ENCODE measurements at regions not wholly inside any gene's neighbourhood (a gene's known extent, or its start where the extent isn't known, plus 50 kb on each side); places are given as distances from the start of the nearest gene placed in this dataset.

- TF ChIP-seq, protein P1, sequence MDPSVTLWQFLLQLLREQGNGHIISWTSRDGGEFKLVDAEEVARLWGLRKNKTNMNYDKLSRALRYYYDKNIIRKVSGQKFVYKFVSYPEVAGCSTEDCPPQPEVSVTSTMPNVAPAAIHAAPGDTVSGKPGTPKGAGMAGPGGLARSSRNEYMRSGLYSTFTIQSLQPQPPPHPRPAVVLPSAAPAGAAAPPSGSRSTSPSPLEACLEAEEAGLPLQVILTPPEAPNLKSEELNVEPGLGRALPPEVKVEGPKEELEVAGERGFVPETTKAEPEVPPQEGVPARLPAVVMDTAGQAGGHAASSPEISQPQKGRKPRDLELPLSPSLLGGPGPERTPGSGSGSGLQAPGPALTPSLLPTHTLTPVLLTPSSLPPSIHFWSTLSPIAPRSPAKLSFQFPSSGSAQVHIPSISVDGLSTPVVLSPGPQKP (IDR thresholded peaks at IDR 0.05; ENCODE audit: low read depth, low read length): no peak
- TF ChIP-seq IKZF2 (IDR thresholded peaks at IDR 0.05) (no peak), BCL3 (IDR thresholded peaks at IDR 0.05; ENCODE audit: borderline replicate concordance, insufficient read depth, low read depth, low read length, poor library complexity, severe bottlenecking) (no peak), CEBPB (IDR thresholded peaks at IDR 0.05; ENCODE audit: borderline replicate concordance in 1 of 2, low read depth in 2 of 2, low read length in 2 of 2) (no peak), PRDM15 (CRISPR knock-in tag; IDR thresholded peaks at IDR 0.05) (no peak), NR2C2 (IDR thresholded peaks at IDR 0.05; ENCODE audit: borderline replicate concordance, control insufficient read depth, insufficient read length, low read depth) (no peak), RELA (IDR thresholded peaks at IDR 0.05; ENCODE audit: borderline replicate concordance, partially characterized antibody) (no peak), YY1 (IDR thresholded peaks at IDR 0.05; ENCODE audit: low read depth, low read length) (no peak), RELB (IDR thresholded peaks at IDR 0.05; ENCODE audit: low read depth) (no peak)
- TF ChIP-seq, protein P2, sequence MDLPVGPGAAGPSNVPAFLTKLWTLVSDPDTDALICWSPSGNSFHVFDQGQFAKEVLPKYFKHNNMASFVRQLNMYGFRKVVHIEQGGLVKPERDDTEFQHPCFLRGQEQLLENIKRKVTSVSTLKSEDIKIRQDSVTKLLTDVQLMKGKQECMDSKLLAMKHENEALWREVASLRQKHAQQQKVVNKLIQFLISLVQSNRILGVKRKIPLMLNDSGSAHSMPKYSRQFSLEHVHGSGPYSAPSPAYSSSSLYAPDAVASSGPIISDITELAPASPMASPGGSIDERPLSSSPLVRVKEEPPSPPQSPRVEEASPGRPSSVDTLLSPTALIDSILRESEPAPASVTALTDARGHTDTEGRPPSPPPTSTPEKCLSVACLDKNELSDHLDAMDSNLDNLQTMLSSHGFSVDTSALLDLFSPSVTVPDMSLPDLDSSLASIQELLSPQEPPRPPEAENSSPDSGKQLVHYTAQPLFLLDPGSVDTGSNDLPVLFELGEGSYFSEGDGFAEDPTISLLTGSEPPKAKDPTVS (IDR thresholded peaks at IDR 0.05; ENCODE audit: low read depth, low read length): no peak
- RAD21 ChIA-PET (ENCODE audit: unreplicated experiment): no interaction called here
- CTCF ChIA-PET: no interaction called here
- intact Hi-C loops (cut with micrococcal nuclease; ENCODE audit: unreplicated experiment) (no loop called here), in situ Hi-C loops (cut with MboI) (no loop called here)
- H3K27ac ChIP-seq (ENCODE audit: control insufficient read depth, insufficient read depth): no peak overlapping the region
- H3K4me2 ChIP-seq (ENCODE audit: control insufficient read depth, insufficient read depth): no peak overlapping the region
- no peak overlapping the region for H3K9ac ChIP-seq (ENCODE audit: control insufficient read depth, insufficient read depth, low read length)
- FAIRE-seq: no peak
- no peak for DNase-seq (ENCODE audit: low read depth, low spot score)
- ATAC-seq: no peak
- no peaks in the 10 kb centered on the region for H3K9me3 ChIP-seq (replicated peaks; ENCODE audit: control insufficient read depth, insufficient read depth, low read length)
- no peaks in the 10 kb centered on the region for H3K4me1 ChIP-seq (ENCODE audit: control insufficient read depth, insufficient read depth, low read length)
- no peaks in the 10 kb centered on the region for H4K20me1 ChIP-seq (ENCODE audit: control insufficient read depth, insufficient read depth)
- BruUV-seq (replicated peaks): no TSS peak
- SMC1A ChIA-PET (ENCODE audit: uncharacterized antibody, unreplicated experiment): no interaction called here
- H2AFZ ChIP-seq (ENCODE audit: control insufficient read depth, low read depth, low read length): no peak overlapping the region
- H3K27me3 ChIP-seq (replicated peaks in 1 of 2; ENCODE audit: control insufficient read depth in 2 of 2, insufficient read depth in 2 of 2, low read length in 1 of 2): no peaks in the 10 kb centered on the region; a peak in 1 of 4 replicates
- H3K36me3 ChIP-seq (ENCODE audit: control insufficient read depth in 2 of 2, insufficient read depth in 2 of 2, low read length in 1 of 2): no peaks in the 10 kb centered on the region
- H3K4me3 ChIP-seq: no peak overlapping the region
- no peaks in the 10 kb centered on the region for H3K79me2 ChIP-seq (ENCODE audit: control insufficient read depth, insufficient read depth, low read length)
- POLR2A ChIA-PET: interaction anchor here (0.6 kb wide), 1 partner anchor 1552 kb away, joined by 3 read pairs; no protein-coding TSS in a partner anchor
These were observed 1778.2 kb upstream of the PCDH10 start for GRCh38 chr4:131370846-131371245.

Data from GM12878 (cell line).